Liver (tissue), 8 donors: ENCODE measurements at regions not wholly inside any gene's neighbourhood (a gene's known extent, or its start where the extent isn't known, plus 50 kb on each side); places are given as distances from the start of the nearest gene placed in this dataset.

Experiments used
- DNase-seq: peaks from one replicate; pipeline ENCODE4 v3.0.0-alpha.2; 2017; ENCODE audit warnings: low spot score
- H3K27ac ChIP-seq, 2 donors: one replicate each; pipeline ENCODE4 v1.7.0; 2013; ENCODE audit warnings: inconsistent platforms in 2 of 2, low read length in 2 of 2, control low read depth in 1 of 2, low read depth in 1 of 2, mild to moderate bottlenecking in 1 of 2
- H3K27me3 ChIP-seq, 4 donors: one replicate each; pipeline versions ENCODE4 v1.6.1 to v1.7.0; 2013; ENCODE audit warnings: low read length in 3 of 4, inconsistent platforms in 1 of 4, mild to moderate bottlenecking in 1 of 4, moderate library complexity in 1 of 4; ENCODE audit not compliant: control insufficient read depth in 4 of 4, insufficient read depth in 4 of 4
- H3K36me3 ChIP-seq, 4 donors: one replicate each; pipeline versions ENCODE4 v1.6.1 to v1.7.0; 2013; ENCODE audit warnings: low read length in 3 of 4, mild to moderate bottlenecking in 3 of 4, low read depth in 1 of 4, moderate library complexity in 1 of 4; ENCODE audit not compliant: control insufficient read depth in 4 of 4, insufficient read depth in 3 of 4
- H3K4me1 ChIP-seq, 4 donors: one replicate each; pipeline versions ENCODE4 v1.6.1 to v1.7.0; 2013; ENCODE audit warnings: low read length in 3 of 4, mild to moderate bottlenecking in 3 of 4, moderate library complexity in 1 of 4; ENCODE audit not compliant: control insufficient read depth in 4 of 4, insufficient read depth in 4 of 4
- H3K4me3 ChIP-seq, 3 donors: one replicate each; pipeline versions ENCODE4 v1.6.1 to v1.7.0; 2013; ENCODE audit warnings: low read length in 3 of 3, control low read depth in 1 of 3, low read depth in 1 of 3, mild to moderate bottlenecking in 1 of 3
- H3K9ac ChIP-seq, 2 donors: one replicate each; pipeline ENCODE4 v1.7.0; 2013; ENCODE audit warnings: low read length in 2 of 2, mild to moderate bottlenecking in 2 of 2, moderate library complexity in 2 of 2, control low read depth in 1 of 2, low read depth in 1 of 2
- H3K9me3 ChIP-seq, 4 donors: one replicate each; pipeline versions ENCODE4 v1.6.1 to v1.7.0; 2013; ENCODE audit warnings: low read length in 3 of 4; ENCODE audit not compliant: control insufficient read depth in 4 of 4
- EGR1 ChIP-seq, 2 donors: IDR thresholded peaks; 2 replicates each; pipeline ENCODE4 v1.6.1; 2016 to 2018; ENCODE audit warnings: antibody characterized with exemption in 2 of 2, low read depth in 2 of 2
- FOXA1 ChIP-seq: IDR thresholded peaks from 2 replicates; pipeline ENCODE4 v1.6.1; 2016; ENCODE audit warnings: antibody characterized with exemption
- FOXA2 ChIP-seq: IDR thresholded peaks from 2 replicates; pipeline ENCODE4 v1.6.1; 2016; ENCODE audit warnings: antibody characterized with exemption
- GABPA ChIP-seq, 2 donors: IDR thresholded peaks in 1 of 2; conservative IDR thresholded peaks in 1 of 2; 2 replicates each; pipeline ENCODE4 v1.6.1; 2016; ENCODE audit warnings: antibody characterized with exemption in 2 of 2, mild to moderate bottlenecking in 1 of 2, moderate library complexity in 1 of 2
- HNF4A ChIP-seq, 2 donors: conservative IDR thresholded peaks; 2 replicates each; pipeline ENCODE4 v1.6.1; 2016; ENCODE audit warnings: antibody characterized with exemption in 2 of 2, mild to moderate bottlenecking in 2 of 2
- JUND ChIP-seq, 2 donors: IDR thresholded peaks; 2 replicates each; pipeline ENCODE4 v1.6.1; 2016; ENCODE audit warnings: antibody characterized with exemption in 2 of 2
- NR2F2 ChIP-seq: IDR thresholded peaks from 2 replicates; pipeline ENCODE4 v1.6.1; 2016; ENCODE audit warnings: antibody characterized with exemption
- RAD21 ChIP-seq, 2 donors: IDR thresholded peaks; 2 replicates each; pipeline ENCODE4 v1.6.1; 2016; ENCODE audit warnings: antibody characterized with exemption in 2 of 2, mild to moderate bottlenecking in 2 of 2
- RXRA ChIP-seq, 2 donors: IDR thresholded peaks; 2 replicates each; pipeline ENCODE4 v1.6.1; 2017 to 2018; ENCODE audit warnings: antibody characterized with exemption in 2 of 2, mild to moderate bottlenecking in 1 of 2
- SP1 ChIP-seq: IDR thresholded peaks from 2 replicates; pipeline ENCODE4 v1.6.1; 2018; ENCODE audit warnings: antibody characterized with exemption, mild to moderate bottlenecking
- TAF1 ChIP-seq: conservative IDR thresholded peaks from 2 replicates; pipeline ENCODE4 v1.6.1; 2016; ENCODE audit warnings: antibody characterized with exemption, mild to moderate bottlenecking
- YY1 ChIP-seq: IDR thresholded peaks from 2 replicates; pipeline ENCODE4 v1.6.1; 2016; ENCODE audit warnings: antibody characterized with exemption, mild to moderate bottlenecking
- WGBS: extraction: QIAGEN DNeasy Blood & Tissue Kit; methylation state at CpG from one replicate; pipeline ENCODE4 v1.1.7; 2013; 5-methylcytosine and 5-hydroxymethylcytosine counted together
- TF ChIP-seq, protein P1 (sequence below): IDR thresholded peaks from 2 replicates; pipeline ENCODE4 v1.6.1; 2016; ENCODE audit warnings: antibody characterized with exemption
- TF ChIP-seq, protein P2 (sequence below): fragments of 150-350 bp; IDR thresholded peaks from 2 replicates; pipeline ENCODE4 v1.5.1; 2017; ENCODE audit warnings: improper control_type of control experiment, low read depth, low read length; ENCODE audit not compliant: missing input control
- TF ChIP-seq, protein P3 (sequence below): IDR thresholded peaks from 2 replicates; pipeline ENCODE4 v1.6.1; 2016; ENCODE audit warnings: antibody characterized with exemption, mild to moderate bottlenecking
- TF ChIP-seq, protein P4 (sequence below): IDR thresholded peaks from 2 replicates; pipeline ENCODE4 v1.6.1; 2016; ENCODE audit warnings: antibody characterized with exemption
- donor health status: healthy.
- donor health status: healthy.
- donor health status: healthy.
- donor health status: healthy.
- donor health status: healthy.

- Histone ChIP-seq H3K27ac (no peak overlapping the region), H3K36me3 (no peaks in the 10 kb centered on the region), H3K27me3 (no peaks in the 10 kb centered on the region), H3K4me3 (no peak overlapping the region), H3K9me3 (peaks cover 2 to 19% (median 6%) of the 10 kb centered on the region in 4 donors), H3K4me1 (no peaks in the 10 kb centered on the region), H3K9ac (no peak overlapping the region)
- no peak for TF ChIP-seq RAD21 (IDR thresholded peaks at IDR 0.05)
- TF ChIP-seq, protein P1, sequence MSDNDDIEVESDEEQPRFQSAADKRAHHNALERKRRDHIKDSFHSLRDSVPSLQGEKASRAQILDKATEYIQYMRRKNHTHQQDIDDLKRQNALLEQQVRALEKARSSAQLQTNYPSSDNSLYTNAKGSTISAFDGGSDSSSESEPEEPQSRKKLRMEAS: no peak
- TF ChIP-seq, protein P2, sequence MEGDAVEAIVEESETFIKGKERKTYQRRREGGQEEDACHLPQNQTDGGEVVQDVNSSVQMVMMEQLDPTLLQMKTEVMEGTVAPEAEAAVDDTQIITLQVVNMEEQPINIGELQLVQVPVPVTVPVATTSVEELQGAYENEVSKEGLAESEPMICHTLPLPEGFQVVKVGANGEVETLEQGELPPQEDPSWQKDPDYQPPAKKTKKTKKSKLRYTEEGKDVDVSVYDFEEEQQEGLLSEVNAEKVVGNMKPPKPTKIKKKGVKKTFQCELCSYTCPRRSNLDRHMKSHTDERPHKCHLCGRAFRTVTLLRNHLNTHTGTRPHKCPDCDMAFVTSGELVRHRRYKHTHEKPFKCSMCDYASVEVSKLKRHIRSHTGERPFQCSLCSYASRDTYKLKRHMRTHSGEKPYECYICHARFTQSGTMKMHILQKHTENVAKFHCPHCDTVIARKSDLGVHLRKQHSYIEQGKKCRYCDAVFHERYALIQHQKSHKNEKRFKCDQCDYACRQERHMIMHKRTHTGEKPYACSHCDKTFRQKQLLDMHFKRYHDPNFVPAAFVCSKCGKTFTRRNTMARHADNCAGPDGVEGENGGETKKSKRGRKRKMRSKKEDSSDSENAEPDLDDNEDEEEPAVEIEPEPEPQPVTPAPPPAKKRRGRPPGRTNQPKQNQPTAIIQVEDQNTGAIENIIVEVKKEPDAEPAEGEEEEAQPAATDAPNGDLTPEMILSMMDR: no peak
- TF ChIP-seq SP1: no peak
- no peak for TF ChIP-seq EGR1 (IDR thresholded peaks at IDR 0.05; ENCODE audit: low read depth in 2 of 2)
- no peak for DNase-seq
These were observed 845.5 kb downstream of the TLE4 start for GRCh38 chr9:80417211-80417773.

DNA sequence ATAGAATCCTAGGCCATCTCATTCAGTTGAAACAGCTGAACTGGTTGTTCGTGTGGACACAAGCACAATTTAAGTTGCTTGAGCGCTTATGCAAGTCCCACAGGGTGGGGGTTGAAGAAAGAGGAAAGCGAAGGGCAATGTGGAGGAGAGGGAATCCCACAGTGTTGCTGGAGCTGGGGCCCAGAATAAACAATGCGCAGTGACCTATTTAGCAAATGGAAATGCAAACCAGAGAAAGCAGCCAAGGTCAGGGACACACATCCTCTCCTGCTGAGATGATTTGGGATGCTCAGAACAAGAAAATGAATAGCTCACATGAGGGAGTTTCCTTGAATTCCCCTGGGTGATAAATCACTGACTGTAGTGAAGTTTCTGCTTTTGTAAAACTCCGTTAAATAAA lies 838.3 kb downstream of the TLE4 start:
- no peak overlapping the region for H3K4me3 ChIP-seq
- H3K27ac ChIP-seq: no peak overlapping the region
- whole genome bisulfite sequencing: 41% methylated on average over 5 of the region's 5 CpGs
- no peaks in the 10 kb centered on the region for H3K4me1 ChIP-seq
- TF ChIP-seq FOXA1 (no peak), RXRA (IDR thresholded peaks at IDR 0.05) (no peak), GABPA (IDR thresholded peaks at IDR 0.05 in 1 of 2, conservative IDR thresholded peaks at IDR 0.05 in 1 of 2) (no peak), RAD21 (IDR thresholded peaks at IDR 0.05) (no peak), FOXA2 (no peak), JUND (IDR thresholded peaks at IDR 0.05) (no peak), NR2F2 (peak; percentile 31)
- TF ChIP-seq, protein P3, sequence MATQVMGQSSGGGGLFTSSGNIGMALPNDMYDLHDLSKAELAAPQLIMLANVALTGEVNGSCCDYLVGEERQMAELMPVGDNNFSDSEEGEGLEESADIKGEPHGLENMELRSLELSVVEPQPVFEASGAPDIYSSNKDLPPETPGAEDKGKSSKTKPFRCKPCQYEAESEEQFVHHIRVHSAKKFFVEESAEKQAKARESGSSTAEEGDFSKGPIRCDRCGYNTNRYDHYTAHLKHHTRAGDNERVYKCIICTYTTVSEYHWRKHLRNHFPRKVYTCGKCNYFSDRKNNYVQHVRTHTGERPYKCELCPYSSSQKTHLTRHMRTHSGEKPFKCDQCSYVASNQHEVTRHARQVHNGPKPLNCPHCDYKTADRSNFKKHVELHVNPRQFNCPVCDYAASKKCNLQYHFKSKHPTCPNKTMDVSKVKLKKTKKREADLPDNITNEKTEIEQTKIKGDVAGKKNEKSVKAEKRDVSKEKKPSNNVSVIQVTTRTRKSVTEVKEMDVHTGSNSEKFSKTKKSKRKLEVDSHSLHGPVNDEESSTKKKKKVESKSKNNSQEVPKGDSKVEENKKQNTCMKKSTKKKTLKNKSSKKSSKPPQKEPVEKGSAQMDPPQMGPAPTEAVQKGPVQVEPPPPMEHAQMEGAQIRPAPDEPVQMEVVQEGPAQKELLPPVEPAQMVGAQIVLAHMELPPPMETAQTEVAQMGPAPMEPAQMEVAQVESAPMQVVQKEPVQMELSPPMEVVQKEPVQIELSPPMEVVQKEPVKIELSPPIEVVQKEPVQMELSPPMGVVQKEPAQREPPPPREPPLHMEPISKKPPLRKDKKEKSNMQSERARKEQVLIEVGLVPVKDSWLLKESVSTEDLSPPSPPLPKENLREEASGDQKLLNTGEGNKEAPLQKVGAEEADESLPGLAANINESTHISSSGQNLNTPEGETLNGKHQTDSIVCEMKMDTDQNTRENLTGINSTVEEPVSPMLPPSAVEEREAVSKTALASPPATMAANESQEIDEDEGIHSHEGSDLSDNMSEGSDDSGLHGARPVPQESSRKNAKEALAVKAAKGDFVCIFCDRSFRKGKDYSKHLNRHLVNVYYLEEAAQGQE: no peak
- no peak overlapping the region for H3K9ac ChIP-seq
- no peaks in the 10 kb centered on the region for H3K27me3 ChIP-seq
- peaks cover 0 to 3% (median 0%) of the 10 kb centered on the region in 4 donors for H3K9me3 ChIP-seq
- no peak for DNase-seq
- H3K36me3 ChIP-seq: no peaks in the 10 kb centered on the region

- Histone ChIP-seq H3K4me3 (peak overlapping the region in 1 of 3 donors; percentile 29), H3K27ac (no peak overlapping the region), H3K9ac (no peak overlapping the region), H3K36me3 (no peaks in the 10 kb centered on the region), H3K9me3 (no peaks in the 10 kb centered on the region), H3K27me3 (no peaks in the 10 kb centered on the region), H3K4me1 (no peaks in the 10 kb centered on the region)
- 91% methylated on average over 5 of the region's 5 CpGs for WGBS
- no peak for DNase-seq
- TF ChIP-seq, protein P3: no peak
- no peak for TF ChIP-seq FOXA1
- TF ChIP-seq, protein P1: no peak
- TF ChIP-seq GABPA (IDR thresholded peaks at IDR 0.05 in 1 of 2, conservative IDR thresholded peaks at IDR 0.05 in 1 of 2): no peak
- TF ChIP-seq HNF4A (conservative IDR thresholded peaks at IDR 0.05): no peak
- TF ChIP-seq EGR1 (IDR thresholded peaks at IDR 0.05; ENCODE audit: low read depth in 2 of 2): no peak
- no peak for TF ChIP-seq RAD21 (IDR thresholded peaks at IDR 0.05)
- TF ChIP-seq RXRA (IDR thresholded peaks at IDR 0.05): no peak
- no peak for TF ChIP-seq SP1
- TF ChIP-seq YY1: no peak
- TF ChIP-seq TAF1: no peak
- TF ChIP-seq JUND (IDR thresholded peaks at IDR 0.05): no peak
- TF ChIP-seq, protein P4, sequence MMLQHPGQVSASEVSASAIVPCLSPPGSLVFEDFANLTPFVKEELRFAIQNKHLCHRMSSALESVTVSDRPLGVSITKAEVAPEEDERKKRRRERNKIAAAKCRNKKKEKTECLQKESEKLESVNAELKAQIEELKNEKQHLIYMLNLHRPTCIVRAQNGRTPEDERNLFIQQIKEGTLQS: no peak
These were observed 835.5 kb downstream of the TLE4 start for GRCh38 chr9:80407220-80407619.
